Testis (tissue), 2 donors: ENCODE measurements at regions not wholly inside any gene's neighbourhood (a gene's known extent, or its start where the extent isn't known, plus 50 kb on each side); places are given as distances from the start of the nearest gene placed in this dataset.

Experiments used
- CTCF ChIP-seq, 3 experiments: fragments of 450-650 bp in 2 of 3; fragments of 200-600 bp in 1 of 3; sonication (generic) in 1 of 3; IDR thresholded peaks; one replicate each; pipeline ENCODE4 v1.5.1; 2016 to 2019; ENCODE audit warnings: antibody characterized with exemption in 3 of 3, mild to moderate bottlenecking in 2 of 3, moderate library complexity in 1 of 3
- POLR2A ChIP-seq: fragments of 450-650 bp; IDR thresholded peaks from one replicate; pipeline ENCODE4 v1.6.1; 2017; ENCODE audit warnings: antibody characterized with exemption, mild to moderate bottlenecking, moderate library complexity

DNA sequence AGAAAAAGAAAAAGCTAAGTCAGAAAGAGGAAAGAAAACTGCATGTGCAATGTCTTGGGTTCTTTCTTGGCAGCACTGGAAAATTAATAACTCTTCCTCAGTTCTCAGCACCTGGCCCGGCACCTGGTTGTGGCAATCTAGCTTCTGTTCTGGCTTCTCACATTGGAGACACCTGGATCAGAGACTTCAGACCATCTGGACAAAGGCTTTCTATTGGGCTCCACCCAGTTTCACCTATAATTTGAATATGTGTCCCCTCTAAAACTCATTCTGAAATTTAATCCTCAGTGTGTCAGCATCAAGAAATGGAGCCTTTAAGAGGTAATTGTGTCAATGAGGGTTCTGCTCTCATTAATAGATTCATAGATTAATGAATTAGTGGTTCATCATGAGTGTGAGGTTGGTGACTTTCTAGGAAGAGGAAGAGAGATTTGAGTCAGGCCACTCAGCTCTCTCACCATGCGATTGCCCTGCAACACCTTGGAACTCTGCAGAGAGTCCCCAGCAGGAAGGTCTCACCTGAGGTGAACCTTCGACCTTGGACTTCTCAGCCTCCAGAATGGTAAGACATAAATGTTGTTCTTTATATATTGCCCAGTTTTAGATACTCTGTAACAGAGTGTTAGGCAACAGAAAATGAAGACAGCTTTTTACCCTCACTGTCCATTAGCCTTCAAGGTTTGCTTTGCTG, 679.9 kb downstream of the NTRK3 start:
- no peak for TF ChIP-seq CTCF (IDR thresholded peaks at IDR 0.05)
- TF ChIP-seq POLR2A, result no peak
